HepG2 (cell line): ENCODE measurements at regions not wholly inside any gene's neighbourhood (a gene's known extent, or its start where the extent isn't known, plus 50 kb on each side); places are given as distances from the start of the nearest gene placed in this dataset.

Source experiments
- ATAC-seq: fragments of 200-7000 bp; cut with Tn5 transposase; 3 replicates; pipeline ENCODE4 v1.9.1; 2020; ENCODE audit warnings: mild to moderate bottlenecking, moderate library complexity
- BruUV-seq: library from RNA; stranded (reverse); fragments of 400-500 nt; replicated peaks from 2 replicates; lab custom pipeline; 2021; lab: Mats Ljungman, UMichigan
- CTCF ChIA-PET: fragments of 300-600 bp; formaldehyde crosslinking; extraction: SDS; loops from one replicate; lab custom pipeline; 2021; ENCODE audit warnings: low total read pairs, inconsistent platforms, low intra/inter-chr PET ratio; lab: Yijun Ruan, JAX
- POLR2A ChIA-PET: fragments of 350-600 bp; sonication (Branson Sonifier 250); formaldehyde crosslinking; loops from one replicate; lab custom pipeline; 2020; ENCODE audit warnings: antibody characterized with exemption, inconsistent platforms; lab: Yijun Ruan, JAX
- DNase-seq: peaks from one replicate; pipeline ENCODE4 v3.0.0-alpha.2; 2015; ENCODE audit warnings: low spot score
- FAIRE-seq: peaks from 3 replicates; lab custom pipeline; 2011; peaks lifted over from hg19 to GRCh38; lab: Jason Lieb, UNC
- H2AFZ ChIP-seq: one replicate; pipeline ENCODE4 v1.6.1; 2011; ENCODE audit warnings: low read length, inconsistent platforms
- H3K27ac ChIP-seq: fragments of 300-600 bp; 3 replicates; pipeline ENCODE4 v1.8.0; 2011; ENCODE audit warnings: mixed run types, mild to moderate bottlenecking, mixed read lengths, low read length, inconsistent platforms; ENCODE audit not compliant: insufficient read depth; ENCODE audit errors: extremely low read length
- H3K27me3 ChIP-seq, 2 experiments: fragments of 200-600 bp in 1 of 2; 2 replicates in 1 of 2; 3 replicates in 1 of 2; pipeline versions ENCODE4 v1.6.0 to v1.8.0; 2011; ENCODE audit warnings: low read length in 2 of 2, mild to moderate bottlenecking in 2 of 2, moderate library complexity in 2 of 2, inconsistent platforms in 1 of 2; ENCODE audit not compliant: insufficient read depth in 2 of 2, control insufficient read depth in 1 of 2
- H3K36me3 ChIP-seq, 2 experiments: fragments of 200-600 bp in 1 of 2; replicated peaks in 1 of 2; 2 replicates in 1 of 2; 3 replicates in 1 of 2; pipeline versions ENCODE4 v1.5.1 to v1.8.0; 2011; ENCODE audit warnings: low read length in 2 of 2, inconsistent platforms in 1 of 2; ENCODE audit not compliant: insufficient read depth in 2 of 2, control insufficient read depth in 1 of 2
- H3K4me1 ChIP-seq: 2 replicates; pipeline ENCODE4 v1.5.1; 2012; ENCODE audit warnings: low read length, inconsistent platforms; ENCODE audit not compliant: insufficient read depth
- H3K4me2 ChIP-seq: 2 replicates; pipeline ENCODE4 v1.6.0; 2011; ENCODE audit warnings: low read depth, low read length, inconsistent platforms
- H3K4me3 ChIP-seq, 3 experiments: fragments of 200-600 bp in 1 of 3; sonication (generic), shearing (Covaris generic) in 1 of 3; replicated peaks in 1 of 3; 2 replicates each; pipeline ENCODE4 v1.5.1; 2011 to 2016; ENCODE audit warnings: low read length in 3 of 3, inconsistent platforms in 2 of 3, low read depth in 2 of 3, mild to moderate bottlenecking in 2 of 3, control low read depth in 1 of 3, mixed read lengths in 1 of 3; ENCODE audit not compliant: insufficient read depth in 1 of 3
- H3K79me2 ChIP-seq: one replicate; pipeline ENCODE4 v1.6.1; 2011; ENCODE audit warnings: low read length, inconsistent platforms; ENCODE audit not compliant: insufficient read depth
- H3K9ac ChIP-seq: 2 replicates; pipeline ENCODE4 v1.6.0; 2011; ENCODE audit warnings: mild to moderate bottlenecking, low read depth, low read length, inconsistent platforms; ENCODE audit not compliant: insufficient read depth
- H3K9me3 ChIP-seq: 2 replicates; pipeline ENCODE4 v1.5.1; 2012; ENCODE audit warnings: mild to moderate bottlenecking, low read length
- H4K20me1 ChIP-seq: 2 replicates; pipeline ENCODE4 v1.6.0; 2011; ENCODE audit warnings: inconsistent platforms, mild to moderate bottlenecking, low read length, moderate library complexity; ENCODE audit not compliant: insufficient read depth
- CC2D1A ChIP-seq: sonication (generic); formaldehyde crosslinking; IDR thresholded peaks from 2 replicates; pipeline ENCODE4 v1.8.1; 2023; ENCODE audit warnings: mild to moderate bottlenecking, missing genetic modification reagents
- CEBPG ChIP-seq: IDR thresholded peaks from 2 replicates; pipeline ENCODE4 v1.6.1; 2016
- FOXC1 ChIP-seq: sonication (generic); formaldehyde crosslinking; IDR thresholded peaks from 2 replicates; pipeline ENCODE4 v1.8.0; 2022; ENCODE audit warnings: mild to moderate bottlenecking, missing genetic modification reagents, borderline replicate concordance
- IRF2 ChIP-seq: IDR thresholded peaks from 2 replicates; pipeline ENCODE4 v1.6.1; 2018; ENCODE audit warnings: missing genetic modification reagents, missing compliant biosample characterization
- KDM3A ChIP-seq: IDR thresholded peaks from 2 replicates; pipeline ENCODE4 v1.6.1; 2018; ENCODE audit warnings: low read depth, missing compliant biosample characterization
- MAFK ChIP-seq, 2 experiments: IDR thresholded peaks in 1 of 2; conservative IDR thresholded peaks in 1 of 2; 2 replicates each; pipeline ENCODE4 v1.6.1; 2011; ENCODE audit warnings: improper control_type of control experiment in 2 of 2, low read length in 2 of 2
- MTF2 ChIP-seq: sonication (generic); formaldehyde crosslinking; IDR thresholded peaks from 2 replicates; pipeline ENCODE4 v1.5.0; 2020; ENCODE audit warnings: missing genetic modification reagents, borderline replicate concordance
- NFKB2 ChIP-seq: sonication (generic); formaldehyde crosslinking; IDR thresholded peaks from 2 replicates; pipeline ENCODE4 v1.4.0; 2020; ENCODE audit warnings: missing genetic modification reagents, borderline replicate concordance
- SMARCE1 ChIP-seq: fragments of 450-650 bp; IDR thresholded peaks from 2 replicates; pipeline ENCODE4 v1.6.1; 2017; ENCODE audit warnings: borderline replicate concordance
- TARDBP ChIP-seq: sonication (generic); formaldehyde crosslinking; IDR thresholded peaks from 2 replicates; pipeline ENCODE4 v1.8.0; 2022; ENCODE audit warnings: mild to moderate bottlenecking, missing genetic modification reagents
- ZBTB38 ChIP-seq: sonication (generic); formaldehyde crosslinking; IDR thresholded peaks from 2 replicates; pipeline ENCODE4 v1.5.1; 2020; ENCODE audit warnings: mild to moderate bottlenecking, missing genetic modification reagents
- ZIK1 ChIP-seq: sonication (generic); formaldehyde crosslinking; IDR thresholded peaks from 2 replicates; pipeline ENCODE4 v1.5.0; 2020; ENCODE audit warnings: mild to moderate bottlenecking, low read depth, missing genetic modification reagents, borderline replicate concordance
- ZMYM3 ChIP-seq: sonication (generic); formaldehyde crosslinking; IDR thresholded peaks from 2 replicates; pipeline ENCODE4 v1.5.1; 2020; ENCODE audit warnings: mild to moderate bottlenecking, missing genetic modification reagents
- ZNF264 ChIP-seq: sonication (generic); formaldehyde crosslinking; IDR thresholded peaks from 2 replicates; pipeline ENCODE4 v1.4.0; 2020; ENCODE audit warnings: missing genetic modification reagents
- ZNF547 ChIP-seq: sonication (generic); formaldehyde crosslinking; IDR thresholded peaks from 2 replicates; pipeline ENCODE4 v1.5.1; 2020; ENCODE audit warnings: mild to moderate bottlenecking, missing genetic modification reagents
- ZNF570 ChIP-seq: sonication (generic); formaldehyde crosslinking; IDR thresholded peaks from 2 replicates; pipeline ENCODE4 v1.4.0; 2020; ENCODE audit warnings: mild to moderate bottlenecking, missing genetic modification reagents, borderline replicate concordance
- ZNF713 ChIP-seq: sonication (generic); formaldehyde crosslinking; IDR thresholded peaks from 2 replicates; pipeline ENCODE4 v1.4.0; 2020; ENCODE audit warnings: mild to moderate bottlenecking, missing genetic modification reagents
- ZSCAN30 ChIP-seq: sonication (generic); formaldehyde crosslinking; IDR thresholded peaks from 2 replicates; pipeline ENCODE4 v1.5.0; 2020; ENCODE audit warnings: mild to moderate bottlenecking, missing genetic modification reagents
- WGBS: methylation state at CpG from one replicate; pipeline ENCODE4 v1.1.6; 2017; ENCODE audit warnings: low lambda C conversion rate; 5-methylcytosine and 5-hydroxymethylcytosine counted together
- in situ Hi-C: cut with HindIII; loops from 2 replicates; pipeline ENCODE4 v1.10.0; 2017; ENCODE audit warnings: low pct_unique_long_range_greater_than_20kb; ENCODE audit not compliant: extremely low pct_ligation_motif_present
- intact Hi-C: fragments of 100-400 bp; cut with micrococcal nuclease; formaldehyde crosslinking; loops from one replicate; pipeline ENCODE4 v1.10.0; 2022; ENCODE audit not compliant: unreplicated experiment
- TF ChIP-seq, protein P1 (sequence below): sonication (generic); formaldehyde crosslinking; IDR thresholded peaks from 2 replicates; pipeline ENCODE4 v1.8.0; 2022; ENCODE audit warnings: mild to moderate bottlenecking, missing genetic modification reagents, moderate library complexity
- TF ChIP-seq, protein P2 (sequence below): sonication (generic); formaldehyde crosslinking; IDR thresholded peaks from 2 replicates; pipeline ENCODE4 v1.5.0; 2020; ENCODE audit warnings: missing genetic modification reagents, mild to moderate bottlenecking, borderline replicate concordance

DNA sequence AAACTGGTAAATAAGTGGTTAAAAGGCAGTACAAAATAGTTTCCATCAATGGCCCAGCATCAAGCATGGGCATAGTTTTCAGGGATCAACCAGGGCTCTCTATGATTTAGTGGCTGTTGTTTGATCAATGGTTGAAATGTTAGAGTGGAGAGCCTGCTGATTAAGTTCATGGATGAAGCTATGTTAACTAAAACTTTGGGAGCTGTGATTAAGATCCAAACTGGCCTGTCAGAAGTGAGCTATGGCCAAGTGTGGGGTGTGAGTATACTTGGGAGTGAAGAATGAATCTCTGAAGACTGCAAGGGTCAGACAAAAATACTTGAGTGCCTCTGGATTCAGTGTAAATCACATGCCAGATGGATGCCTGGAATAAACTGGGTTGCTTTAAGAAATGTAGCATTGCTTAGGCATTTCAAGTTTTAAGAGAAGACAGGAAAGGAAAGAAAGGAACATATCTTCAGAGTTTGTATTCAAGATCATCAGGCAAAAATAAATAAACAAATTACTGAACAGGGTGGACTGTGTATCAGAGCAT, 422.2 kb upstream of the ADAMTS9 start:
- intact Hi-C loops (no loop called here), in situ Hi-C loops (no loop called here)
- H4K20me1 ChIP-seq, result no peaks in the 10 kb centered on the region
- H3K9ac ChIP-seq, result no peak overlapping the region
- no peak for TF ChIP-seq IRF2 (CRISPR knock-in tag)
- TF ChIP-seq CC2D1A (CRISPR knock-in tag), result no peak
- no peak for TF ChIP-seq MTF2 (CRISPR knock-in tag)
- TF ChIP-seq FOXC1, result no peak
- no peak for TF ChIP-seq NFKB2 (CRISPR knock-in tag)
- no peak for TF ChIP-seq TARDBP (CRISPR knock-in tag)
- no peak for TF ChIP-seq ZSCAN30
- H3K4me2 ChIP-seq, result no peak overlapping the region
- H3K4me3 ChIP-seq, result no peak overlapping the region
- H2AFZ ChIP-seq, result no peak overlapping the region
- ChIA-PET CTCF (no interaction called here), POLR2A (no interaction called here)
- H3K9me3 ChIP-seq, result no peaks in the 10 kb centered on the region
- DNase-seq (no peak), FAIRE-seq (no peak), ATAC-seq (no peak)
- no peaks in the 10 kb centered on the region; a peak in 1 of 5 replicates for H3K27me3 ChIP-seq
- BruUV-seq, result no TSS peak
- H3K79me2 ChIP-seq, result no peaks in the 10 kb centered on the region
- no peaks in the 10 kb centered on the region for H3K4me1 ChIP-seq
- H3K27ac ChIP-seq, result no peak overlapping the region
- no peaks in the 10 kb centered on the region for H3K36me3 ChIP-seq

DNA sequence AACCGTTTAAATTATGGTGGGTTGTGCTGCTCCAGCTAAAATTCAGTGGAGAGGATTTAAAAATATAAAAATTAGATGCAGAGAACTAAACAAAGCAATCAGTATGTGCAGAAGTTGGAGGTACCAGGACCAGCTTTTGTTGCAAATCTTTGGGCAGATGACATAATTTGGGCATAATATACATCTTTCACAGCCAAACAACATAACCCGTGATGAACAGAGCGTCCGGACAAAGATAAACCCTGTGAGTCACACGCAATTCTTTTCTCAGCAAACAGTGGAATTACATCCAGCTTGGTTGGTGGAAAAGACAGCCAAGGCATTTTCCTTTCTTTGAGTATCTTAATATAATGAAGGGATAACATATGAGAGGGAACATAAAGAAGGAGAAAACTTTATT, 419.4 kb upstream of the ADAMTS9 start:
- Histone ChIP-seq H3K4me1 (no peaks in the 10 kb centered on the region), H3K4me3 (no peak overlapping the region), H3K4me2 (no peak overlapping the region), H3K27me3 (no peaks in the 10 kb centered on the region; a peak in 1 of 5 replicates), H3K36me3 (no peaks in the 10 kb centered on the region), H3K9me3 (no peaks in the 10 kb centered on the region), H2AFZ (no peak overlapping the region), H3K79me2 (no peaks in the 10 kb centered on the region), H3K27ac (no peak overlapping the region), H3K9ac (no peak overlapping the region), H4K20me1 (no peaks in the 10 kb centered on the region)
- POLR2A ChIA-PET, result no interaction called here
- in situ Hi-C loops, result no loop called here
- CTCF ChIA-PET, result no interaction called here
- ATAC-seq (no peak), DNase-seq (no peak), FAIRE-seq (no peak)
- intact Hi-C loops, result no loop called here
- 4% methylated on average over 5 of the region's 5 CpGs for WGBS
- BruUV-seq, result no TSS peak
- TF ChIP-seq ZMYM3 (CRISPR knock-in tag) (no peak), ZNF713 (CRISPR knock-in tag) (no peak), ZNF570 (no peak), ZNF547 (CRISPR knock-in tag) (no peak), CEBPG (no peak), MAFK (conservative IDR thresholded peaks at IDR 0.05 in 1 of 2, IDR thresholded peaks at IDR 0.05 in 1 of 2; ENCODE audit: low read length in 2 of 2) (no peak), SMARCE1 (no peak), ZBTB38 (CRISPR knock-in tag) (no peak), ZIK1 (CRISPR knock-in tag) (no peak), ZNF264 (CRISPR knock-in tag) (no peak), KDM3A (CRISPR knock-in tag) (no peak)
- TF ChIP-seq, protein P1, sequence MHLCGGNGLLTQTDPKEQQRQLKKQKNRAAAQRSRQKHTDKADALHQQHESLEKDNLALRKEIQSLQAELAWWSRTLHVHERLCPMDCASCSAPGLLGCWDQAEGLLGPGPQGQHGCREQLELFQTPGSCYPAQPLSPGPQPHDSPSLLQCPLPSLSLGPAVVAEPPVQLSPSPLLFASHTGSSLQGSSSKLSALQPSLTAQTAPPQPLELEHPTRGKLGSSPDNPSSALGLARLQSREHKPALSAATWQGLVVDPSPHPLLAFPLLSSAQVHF (CRISPR knock-in tag), result no peak
- TF ChIP-seq, protein P2, sequence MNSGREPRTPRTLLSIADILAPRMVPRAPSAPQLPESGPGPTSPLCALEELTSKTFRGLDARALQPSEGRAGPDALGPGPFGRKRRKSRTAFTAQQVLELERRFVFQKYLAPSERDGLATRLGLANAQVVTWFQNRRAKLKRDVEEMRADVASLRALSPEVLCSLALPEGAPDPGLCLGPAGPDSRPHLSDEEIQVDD (CRISPR knock-in tag), result no peak
